Activated T-helper 2 cell treated with anti-CD3 and anti-CD28 coated beads, Interferon-gamma antibody, Interleukin-2, Interleukin-4, amounts not matched to agents 10 μg/mL and 5 μg/mL and 100 μg/mL, durations not matched to agents 14 hours and 24 hours and 36 hours (primary cell): ENCODE measurements at regions not wholly inside any gene's neighbourhood (a gene's known extent, or its start where the extent isn't known, plus 50 kb on each side); places are given as distances from the start of the nearest gene placed in this dataset.

Source experiments
- DNase-seq: peaks from one replicate; pipeline ENCODE4 v3.0.0; 2021; ENCODE audit warnings: low spot score
- H3K27ac Mint-ChIP-seq: one replicate; pipeline ENCODE4 v1.8.0; 2021; ENCODE audit warnings: mixed read lengths
- H3K27me3 Mint-ChIP-seq: one replicate; pipeline ENCODE4 v1.8.0; 2021; ENCODE audit warnings: low read depth, mixed read lengths
- H3K36me3 Mint-ChIP-seq: one replicate; pipeline ENCODE4 v1.8.0; 2021; ENCODE audit warnings: low read depth, mixed read lengths
- H3K4me1 Mint-ChIP-seq: one replicate; pipeline ENCODE4 v1.8.0; 2021; ENCODE audit warnings: low read depth, mixed read lengths
- H3K4me3 Mint-ChIP-seq: one replicate; pipeline ENCODE4 v1.8.0; 2021; ENCODE audit warnings: low read depth, mild to moderate bottlenecking, moderate library complexity, mixed read lengths
- H3K9me3 Mint-ChIP-seq: one replicate; pipeline ENCODE4 v1.8.0; 2021; ENCODE audit warnings: mixed read lengths
- intact Hi-C: fragments of 100-400 bp; cut with micrococcal nuclease; formaldehyde crosslinking; loops from one replicate; pipeline ENCODE4 v1.15.1; 2023

DNA sequence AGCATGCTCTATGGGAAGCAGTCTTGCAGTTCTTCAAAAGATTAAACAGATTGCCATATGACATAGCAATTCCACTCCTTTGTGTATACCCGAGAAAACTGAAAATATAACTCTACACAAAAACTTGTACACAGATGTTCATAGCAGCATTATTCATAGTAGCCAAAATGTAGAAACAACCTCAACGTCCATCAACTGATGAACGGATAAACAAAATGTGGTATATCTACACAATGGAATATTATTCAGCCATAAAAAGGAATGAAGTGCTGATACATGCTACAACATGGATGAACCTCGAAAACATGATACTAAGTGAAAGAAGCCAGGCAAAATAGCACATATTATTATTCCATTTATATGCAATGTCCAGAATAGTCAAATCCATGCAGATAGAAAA lies 221.2 kb upstream of the PSMD7 start:
- H3K4me3 Mint-ChIP-seq = no peak overlapping the region
- H3K27ac Mint-ChIP-seq = no peak overlapping the region
- no peaks in the 10 kb centered on the region for H3K27me3 Mint-ChIP-seq
- no peaks in the 10 kb centered on the region for H3K4me1 Mint-ChIP-seq
- H3K9me3 Mint-ChIP-seq = peaks cover 17% of the 10 kb centered on the region
- H3K36me3 Mint-ChIP-seq = no peaks in the 10 kb centered on the region
- intact Hi-C loops = no loop called here
- no peak for DNase-seq

GRCh38 chr16:74073456-74073855 lies 223.2 kb upstream of the PSMD7 start:
- H3K4me3 Mint-ChIP-seq = no peak overlapping the region
- no peaks in the 10 kb centered on the region for H3K4me1 Mint-ChIP-seq
- no peak for DNase-seq
- H3K36me3 Mint-ChIP-seq = no peaks in the 10 kb centered on the region
- intact Hi-C loops = no loop called here
- H3K27me3 Mint-ChIP-seq = no peaks in the 10 kb centered on the region
- H3K9me3 Mint-ChIP-seq = peaks cover 17% of the 10 kb centered on the region
- H3K27ac Mint-ChIP-seq = no peak overlapping the region

- Mint-ChIP-seq H3K27ac (no peak overlapping the region), H3K4me1 (no peaks in the 10 kb centered on the region)
- intact Hi-C loops = no loop called here
Measured at GRCh38 chr16:74071996-74072535, 224.5 kb upstream of the PSMD7 start.

GRCh38 chr16:74070237-74070636 lies 226.4 kb upstream of the PSMD7 start:
- H3K4me3 Mint-ChIP-seq = no peak overlapping the region

More at GRCh38 chr16:74071996-74072535, 224.5 kb upstream of the PSMD7 start:
- H3K27me3 Mint-ChIP-seq = no peaks in the 10 kb centered on the region
- H3K9me3 Mint-ChIP-seq = peaks cover 17% of the 10 kb centered on the region
- no peaks in the 10 kb centered on the region for H3K36me3 Mint-ChIP-seq
- no peak overlapping the region for H3K4me3 Mint-ChIP-seq
- DNase-seq = no peak

DNA sequence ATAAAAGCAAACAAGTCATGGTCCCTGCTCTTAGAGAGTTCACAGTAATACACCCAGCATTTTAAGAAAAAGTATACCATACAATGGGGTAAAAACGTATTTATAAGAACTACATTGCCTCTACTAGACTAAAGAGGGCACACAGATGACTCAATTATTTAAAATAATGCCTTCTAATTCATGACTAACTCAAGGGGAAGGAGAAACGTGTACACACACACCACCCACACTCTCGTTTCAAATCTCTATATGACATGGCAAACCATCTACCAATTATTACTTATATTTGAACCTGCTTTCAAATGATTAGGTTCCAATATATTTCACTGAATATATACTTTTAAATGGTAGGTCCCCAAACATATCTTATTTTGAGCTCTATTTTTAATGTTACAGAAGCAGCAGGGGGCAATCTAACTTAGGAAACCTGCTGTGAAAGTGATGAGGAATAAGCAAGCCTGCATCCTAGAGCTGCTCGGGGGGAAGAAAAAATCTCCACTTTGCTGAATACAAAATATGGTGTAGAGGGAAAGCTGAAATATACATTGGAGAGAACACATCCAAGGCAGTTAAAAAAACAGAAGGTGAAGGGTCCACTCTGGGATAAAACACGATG lies 232.4 kb upstream of the PSMD7 start:
- Mint-ChIP-seq H3K4me1 (no peaks in the 10 kb centered on the region), H3K27me3 (peaks cover 7% of the 10 kb centered on the region), H3K9me3 (no peaks in the 10 kb centered on the region), H3K4me3 (no peak overlapping the region), H3K36me3 (no peaks in the 10 kb centered on the region), H3K27ac (no peak overlapping the region)
- DNase-seq = no peak
- intact Hi-C loops = no loop called here

More at GRCh38 chr16:74070237-74070636, 226.4 kb upstream of the PSMD7 start:
- Mint-ChIP-seq H3K9me3 (peaks cover 8% of the 10 kb centered on the region), H3K27ac (no peak overlapping the region), H3K27me3 (peaks cover 7% of the 10 kb centered on the region), H3K36me3 (no peaks in the 10 kb centered on the region), H3K4me1 (no peaks in the 10 kb centered on the region)
- no peak for DNase-seq
- intact Hi-C loops = no loop called here

- peaks cover 23% of the 10 kb centered on the region for H3K9me3 Mint-ChIP-seq
- no peaks in the 10 kb centered on the region for H3K27me3 Mint-ChIP-seq
- H3K27ac Mint-ChIP-seq = no peak overlapping the region
- intact Hi-C loops = no loop called here
- no peak overlapping the region for H3K4me3 Mint-ChIP-seq
- H3K36me3 Mint-ChIP-seq = no peaks in the 10 kb centered on the region
- H3K4me1 Mint-ChIP-seq = peaks cover 3% of the 10 kb centered on the region
- DNase-seq = no peak
Measured at GRCh38 chr16:74053826-74054225, 242.8 kb upstream of the PSMD7 start.

DNA sequence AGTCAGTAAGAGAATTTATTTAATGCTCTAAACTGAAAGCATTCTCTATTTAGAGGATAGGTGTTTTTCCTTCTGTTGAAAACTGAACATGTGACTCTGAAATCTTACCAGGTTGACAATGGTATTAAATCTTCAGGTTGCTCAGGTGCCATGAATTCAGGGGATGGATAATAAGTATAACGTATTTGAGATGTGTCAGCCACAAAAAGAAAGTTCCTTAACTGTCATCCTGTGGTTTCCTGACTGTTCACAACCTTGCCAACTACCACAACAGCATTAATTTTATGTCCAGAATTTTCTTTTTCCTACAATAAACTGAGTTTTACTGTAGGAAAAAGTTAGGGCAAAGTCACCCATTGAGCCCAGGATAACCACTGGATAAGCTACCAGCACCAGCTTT lies 243.3 kb upstream of the PSMD7 start:
- H3K36me3 Mint-ChIP-seq = no peaks in the 10 kb centered on the region
- intact Hi-C loops = no loop called here
- H3K9me3 Mint-ChIP-seq = peaks cover 18% of the 10 kb centered on the region
- H3K27ac Mint-ChIP-seq = no peak overlapping the region
- H3K4me3 Mint-ChIP-seq = no peak overlapping the region
- H3K4me1 Mint-ChIP-seq = peaks cover 3% of the 10 kb centered on the region
- DNase-seq = no peak
- no peaks in the 10 kb centered on the region for H3K27me3 Mint-ChIP-seq

DNA sequence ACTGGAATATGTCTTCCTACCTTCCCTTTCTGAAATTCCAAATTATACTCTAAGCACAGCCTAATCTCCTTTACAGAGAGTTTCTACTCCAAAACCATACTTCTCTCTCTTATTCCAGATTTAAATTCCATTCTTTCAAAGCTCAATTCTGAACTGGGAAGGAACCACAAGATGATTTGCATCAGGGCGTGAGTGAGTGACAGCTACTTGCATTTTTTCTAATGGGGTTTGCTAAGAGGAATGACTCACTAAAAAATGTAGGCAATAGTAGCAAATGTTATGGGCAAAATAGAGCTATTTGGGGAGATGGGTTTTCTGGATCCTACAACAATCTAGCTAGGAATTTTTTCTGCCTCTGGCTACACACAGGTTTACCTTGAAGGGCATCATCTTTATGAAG lies 244.6 kb upstream of the PSMD7 start:
- H3K36me3 Mint-ChIP-seq = no peaks in the 10 kb centered on the region
- no peak overlapping the region for H3K27ac Mint-ChIP-seq
- intact Hi-C loops = no loop called here
- peaks cover 18% of the 10 kb centered on the region for H3K9me3 Mint-ChIP-seq
- H3K4me3 Mint-ChIP-seq = no peak overlapping the region
- peaks cover 3% of the 10 kb centered on the region for H3K4me1 Mint-ChIP-seq
- no peak for DNase-seq
- H3K27me3 Mint-ChIP-seq = no peaks in the 10 kb centered on the region

DNA sequence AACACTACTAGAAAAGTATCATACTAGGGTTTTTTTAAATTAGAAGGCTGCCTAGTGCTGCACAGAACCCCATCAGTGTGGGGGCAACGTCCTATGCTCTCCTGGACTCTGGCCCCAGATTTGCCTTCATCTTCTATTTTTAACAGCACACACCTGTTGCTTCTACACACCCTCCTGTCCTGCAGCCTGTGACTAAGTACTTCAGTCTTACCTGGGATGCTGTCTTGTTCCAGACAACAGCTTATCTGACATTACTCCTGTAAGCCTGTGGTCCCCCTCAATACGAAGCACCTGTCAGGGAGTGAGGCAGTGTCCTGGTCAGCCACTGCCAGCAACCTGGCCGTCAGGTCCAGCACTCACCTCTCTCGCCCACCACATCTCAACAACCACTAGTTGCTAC lies 247.6 kb upstream of the PSMD7 start:
- no peak overlapping the region for H3K4me3 Mint-ChIP-seq
- DNase-seq = no peak
- peaks cover 3% of the 10 kb centered on the region for H3K4me1 Mint-ChIP-seq
- no peaks in the 10 kb centered on the region for H3K36me3 Mint-ChIP-seq
- no peak overlapping the region for H3K27ac Mint-ChIP-seq
- H3K9me3 Mint-ChIP-seq = no peaks in the 10 kb centered on the region
- intact Hi-C loops = no loop called here
- no peaks in the 10 kb centered on the region for H3K27me3 Mint-ChIP-seq

DNA sequence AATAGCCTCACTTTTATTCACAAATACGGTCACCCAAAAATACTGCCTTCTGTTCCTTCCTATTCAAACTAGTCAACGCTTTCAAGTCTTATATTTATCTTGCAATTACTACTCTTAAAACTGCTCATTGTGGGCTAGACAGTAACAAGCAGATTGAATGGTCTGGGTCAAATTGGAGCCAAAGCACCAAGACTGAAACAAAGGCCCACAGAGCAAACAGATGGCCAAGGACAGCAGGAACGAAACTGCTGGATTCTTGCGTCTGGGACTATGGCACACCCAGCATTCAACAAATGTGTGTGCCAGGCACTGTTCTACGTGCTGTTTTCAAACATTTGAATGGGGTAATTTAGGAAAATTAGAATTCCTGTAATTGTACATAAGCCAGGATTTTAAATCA lies 250.1 kb upstream of the PSMD7 start:
- DNase-seq = no peak
- Mint-ChIP-seq H3K4me3 (no peak overlapping the region), H3K9me3 (no peaks in the 10 kb centered on the region), H3K27ac (no peak overlapping the region), H3K4me1 (no peaks in the 10 kb centered on the region), H3K36me3 (no peaks in the 10 kb centered on the region), H3K27me3 (no peaks in the 10 kb centered on the region)
- intact Hi-C loops = no loop called here

GRCh38 chr16:74045513-74045912 lies 251.1 kb upstream of the PSMD7 start:
- Mint-ChIP-seq H3K36me3 (no peaks in the 10 kb centered on the region), H3K4me1 (no peaks in the 10 kb centered on the region), H3K27ac (no peak overlapping the region), H3K4me3 (no peak overlapping the region), H3K9me3 (no peaks in the 10 kb centered on the region), H3K27me3 (no peaks in the 10 kb centered on the region)
- DNase-seq = no peak
- intact Hi-C loops = no loop called here

DNA sequence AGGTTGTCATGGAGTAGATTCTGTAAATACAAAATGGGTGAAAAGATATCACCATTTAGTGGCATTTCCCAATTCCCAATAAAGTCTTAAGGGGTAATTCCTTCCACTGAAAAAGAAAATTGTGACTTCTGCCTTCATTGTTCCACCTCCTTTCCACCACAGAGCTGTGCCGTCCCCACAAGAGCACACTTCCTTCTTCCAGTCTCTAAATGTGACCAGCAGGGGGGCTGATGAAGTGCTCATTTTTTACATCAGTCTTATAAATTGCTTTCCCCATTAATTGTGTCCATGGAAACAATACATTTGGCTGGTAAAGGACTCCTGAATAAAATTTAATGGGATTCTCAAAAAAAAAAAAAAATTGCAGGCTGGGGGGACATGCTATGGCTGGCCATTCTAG lies 260.8 kb upstream of the PSMD7 start:
- H3K4me3 Mint-ChIP-seq = no peak overlapping the region
- no peaks in the 10 kb centered on the region for H3K9me3 Mint-ChIP-seq
- intact Hi-C loops = no loop called here
- no peaks in the 10 kb centered on the region for H3K27me3 Mint-ChIP-seq
- DNase-seq = no peak
- no peaks in the 10 kb centered on the region for H3K36me3 Mint-ChIP-seq
- no peak overlapping the region for H3K27ac Mint-ChIP-seq
- no peaks in the 10 kb centered on the region for H3K4me1 Mint-ChIP-seq

DNA sequence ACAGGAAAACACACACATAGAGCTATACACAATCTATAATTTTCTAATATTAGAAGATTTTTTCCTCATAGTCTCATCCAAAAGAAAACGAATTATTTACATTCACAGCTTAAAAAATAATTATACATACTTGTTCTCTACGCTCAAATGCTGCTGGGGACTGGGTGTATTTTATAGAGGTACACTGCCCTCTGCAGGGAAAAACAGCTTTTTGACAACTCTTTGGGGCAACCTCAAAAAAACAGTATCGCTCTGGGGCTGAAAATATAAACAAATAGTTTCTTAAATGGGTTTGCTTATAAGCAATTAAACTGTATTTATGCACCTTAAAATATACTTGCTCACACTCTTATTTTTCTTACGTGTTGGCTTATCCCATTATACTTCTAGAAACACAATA lies 261.8 kb upstream of the PSMD7 start:
- intact Hi-C loops = no loop called here
- no peak for DNase-seq
- no peaks in the 10 kb centered on the region for H3K36me3 Mint-ChIP-seq

DNA sequence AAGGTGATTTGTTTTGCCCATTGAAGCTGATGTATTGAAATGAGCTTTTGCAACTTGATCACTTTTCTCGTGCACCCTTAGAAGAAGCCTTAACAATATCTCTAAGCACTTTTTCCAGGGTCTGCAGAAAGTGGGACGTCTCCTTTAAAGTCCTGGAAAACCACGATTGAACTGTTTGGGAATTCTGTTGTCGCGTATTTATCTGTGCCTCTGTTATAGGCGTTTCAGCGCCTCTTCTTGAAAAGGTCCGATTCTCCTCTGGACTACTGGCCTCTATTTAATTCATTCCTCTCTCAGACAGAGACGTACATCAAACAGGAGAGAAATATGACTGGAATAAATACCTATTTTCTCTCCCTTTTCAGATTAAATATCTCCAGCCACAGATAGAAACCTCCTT lies 262.4 kb upstream of the PSMD7 start:
- no peaks in the 10 kb centered on the region for H3K36me3 Mint-ChIP-seq

More for the DNA sequence above, 261.8 kb upstream of the PSMD7 start:
- Mint-ChIP-seq H3K4me1 (no peaks in the 10 kb centered on the region), H3K9me3 (no peaks in the 10 kb centered on the region), H3K27ac (no peak overlapping the region), H3K27me3 (no peaks in the 10 kb centered on the region), H3K4me3 (no peak overlapping the region)

More for the DNA sequence above, 262.4 kb upstream of the PSMD7 start:
- Mint-ChIP-seq H3K9me3 (no peaks in the 10 kb centered on the region), H3K27me3 (no peaks in the 10 kb centered on the region), H3K27ac (no peak overlapping the region), H3K4me1 (no peaks in the 10 kb centered on the region), H3K4me3 (no peak overlapping the region)
- DNase-seq = no peak
- intact Hi-C loops = no loop called here
